Tibial artery (tissue), 4 donors: ENCODE measurements at regions not wholly inside any gene's neighbourhood (a gene's known extent, or its start where the extent isn't known, plus 50 kb on each side); places are given as distances from the start of the nearest gene placed in this dataset.

Source experiments
- DNase-seq, 2 donors: peaks; one replicate each; pipeline ENCODE4 v3.0.0-alpha.2; 2019
- H3K27ac ChIP-seq, 2 donors: fragments of 200-600 bp; sonication (generic) in 1 of 2; 1 replicate in 1 of 2; 2 replicates in 1 of 2; pipeline ENCODE4 v1.5.1; 2018 to 2019; ENCODE audit warnings: mild to moderate bottlenecking in 1 of 2
- H3K27me3 ChIP-seq, 2 donors: fragments of 200-600 bp; sonication (generic) in 1 of 2; one replicate each; pipeline versions ENCODE4 v1.5.1 to v1.6.0; 2016 to 2019
- H3K36me3 ChIP-seq, 3 donors: fragments of 200-600 bp; sonication (generic) in 2 of 3; one replicate each; pipeline ENCODE4 v1.5.1; 2016 to 2019; ENCODE audit warnings: mild to moderate bottlenecking in 2 of 3
- H3K4me1 ChIP-seq, 4 donors: fragments of 200-600 bp; sonication (generic) in 2 of 4; 1 replicate in 3 of 4; 2 replicates in 1 of 4; pipeline ENCODE4 v1.5.1; 2016 to 2019
- H3K4me3 ChIP-seq, 2 donors: fragments of 200-600 bp; sonication (generic) in 1 of 2; 1 replicate in 1 of 2; 2 replicates in 1 of 2; pipeline ENCODE4 v1.5.1; 2018 to 2019; ENCODE audit warnings: mild to moderate bottlenecking in 2 of 2
- H3K9me3 ChIP-seq, 3 donors: fragments of 200-600 bp; sonication (generic) in 1 of 3; one replicate each; pipeline ENCODE4 v1.5.1; 2016 to 2019
- intact Hi-C: fragments of 100-400 bp; cut with DNase I; formaldehyde crosslinking; loops from one replicate; pipeline ENCODE4 v1.15.0; 2023; ENCODE audit warnings: low total_unique reads
- TF ChIP-seq, protein P1 (sequence below), 2 experiments: fragments of 200-600 bp in 1 of 2; fragments of 450-650 bp in 1 of 2; IDR thresholded peaks; one replicate each; pipeline ENCODE4 v1.5.1; 2017 to 2019; ENCODE audit warnings: antibody characterized with exemption in 2 of 2, mild to moderate bottlenecking in 1 of 2, moderate library complexity in 1 of 2

DNA sequence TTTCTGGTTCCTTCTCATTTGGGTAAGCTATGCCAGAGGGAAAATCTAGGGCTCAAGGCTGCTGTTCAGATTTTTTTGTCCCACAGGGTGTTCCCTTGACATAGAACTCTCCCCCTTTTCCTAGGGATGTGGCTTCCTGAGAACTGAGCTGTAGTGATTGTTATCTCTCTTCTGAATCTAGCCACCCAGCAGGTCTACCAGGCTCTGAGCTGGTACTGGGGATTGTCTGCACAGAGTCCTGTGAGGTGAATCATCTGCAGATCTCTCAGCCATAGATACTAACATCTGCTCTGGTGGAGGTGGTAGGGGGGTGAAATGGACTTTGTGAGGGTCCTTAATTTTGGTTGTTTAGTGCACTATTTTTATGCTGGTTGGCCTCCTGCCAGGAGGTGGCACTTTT lies 167.3 kb upstream of the PGR start:
- Histone ChIP-seq H3K27me3 (no peaks in the 10 kb centered on the region), H3K27ac (no peak overlapping the region), H3K9me3 (peaks cover 0 to 8% (median 0%) of the 10 kb centered on the region in 3 donors), H3K4me3 (no peak overlapping the region), H3K4me1 (peaks cover 0 to 12% (median 3%) of the 10 kb centered on the region in 4 donors), H3K36me3 (no peaks in the 10 kb centered on the region)
- intact Hi-C loops = no loop called here
- DNase-seq = no peak
- TF ChIP-seq, protein P1, sequence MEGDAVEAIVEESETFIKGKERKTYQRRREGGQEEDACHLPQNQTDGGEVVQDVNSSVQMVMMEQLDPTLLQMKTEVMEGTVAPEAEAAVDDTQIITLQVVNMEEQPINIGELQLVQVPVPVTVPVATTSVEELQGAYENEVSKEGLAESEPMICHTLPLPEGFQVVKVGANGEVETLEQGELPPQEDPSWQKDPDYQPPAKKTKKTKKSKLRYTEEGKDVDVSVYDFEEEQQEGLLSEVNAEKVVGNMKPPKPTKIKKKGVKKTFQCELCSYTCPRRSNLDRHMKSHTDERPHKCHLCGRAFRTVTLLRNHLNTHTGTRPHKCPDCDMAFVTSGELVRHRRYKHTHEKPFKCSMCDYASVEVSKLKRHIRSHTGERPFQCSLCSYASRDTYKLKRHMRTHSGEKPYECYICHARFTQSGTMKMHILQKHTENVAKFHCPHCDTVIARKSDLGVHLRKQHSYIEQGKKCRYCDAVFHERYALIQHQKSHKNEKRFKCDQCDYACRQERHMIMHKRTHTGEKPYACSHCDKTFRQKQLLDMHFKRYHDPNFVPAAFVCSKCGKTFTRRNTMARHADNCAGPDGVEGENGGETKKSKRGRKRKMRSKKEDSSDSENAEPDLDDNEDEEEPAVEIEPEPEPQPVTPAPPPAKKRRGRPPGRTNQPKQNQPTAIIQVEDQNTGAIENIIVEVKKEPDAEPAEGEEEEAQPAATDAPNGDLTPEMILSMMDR (IDR thresholded peaks at IDR 0.05) = no peak

DNA sequence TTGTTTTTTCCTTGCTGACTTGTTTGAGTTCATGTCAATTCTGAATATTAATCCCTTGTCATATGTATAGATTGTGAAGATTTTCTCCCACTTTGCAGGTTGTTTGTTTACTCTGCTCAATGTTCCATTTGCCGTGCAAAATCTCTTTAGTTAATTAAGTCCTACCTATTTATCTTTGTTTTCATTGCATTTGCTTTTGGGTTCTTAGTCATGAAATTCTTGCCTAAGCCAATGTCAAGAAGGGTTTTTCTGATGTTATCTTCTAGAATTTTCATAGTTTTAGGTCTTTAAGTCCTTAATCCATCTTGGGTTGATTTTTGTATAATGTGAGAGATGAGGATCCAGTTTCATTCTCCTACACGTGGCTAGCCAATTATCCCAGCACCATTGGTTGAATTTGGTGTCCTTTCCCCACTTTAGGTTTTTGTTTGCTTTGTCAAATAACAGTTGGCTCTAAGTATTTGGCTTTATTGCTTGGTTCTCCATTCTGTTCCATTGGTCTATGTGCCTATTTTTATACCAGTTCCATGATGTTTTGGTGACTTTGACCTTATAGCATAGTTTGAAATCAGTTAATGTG lies 163.1 kb upstream of the PGR start:
- Histone ChIP-seq H3K4me1 (peaks cover 0 to 12% (median 3%) of the 10 kb centered on the region in 4 donors), H3K27ac (no peak overlapping the region), H3K9me3 (peaks cover 0 to 16% (median 11%) of the 10 kb centered on the region in 3 donors), H3K27me3 (no peaks in the 10 kb centered on the region), H3K4me3 (no peak overlapping the region), H3K36me3 (peaks cover 0 to 5% (median 0%) of the 10 kb centered on the region in 3 donors)
- no peak for DNase-seq
- intact Hi-C loops = no loop called here
- TF ChIP-seq, protein P1 (IDR thresholded peaks at IDR 0.05) = no peak

DNA sequence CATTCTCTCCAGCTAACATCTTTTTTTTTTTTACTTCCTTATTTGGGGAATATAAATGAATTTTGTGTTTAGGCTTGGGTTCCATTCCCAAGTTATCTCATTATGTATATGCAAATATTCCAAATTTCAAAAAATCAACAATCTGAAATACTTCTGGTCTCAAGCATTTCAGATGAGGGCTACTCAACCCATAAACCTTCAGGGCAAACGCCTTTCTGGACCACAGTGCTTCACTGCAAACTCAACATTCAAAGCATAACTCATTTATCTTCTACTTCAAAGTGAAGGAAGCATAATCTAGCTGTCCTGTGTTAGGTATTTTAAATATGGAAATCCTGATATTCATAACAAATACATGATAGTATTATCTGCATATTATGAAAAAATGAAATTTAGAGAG lies 161.7 kb upstream of the PGR start:
- no peaks in the 10 kb centered on the region for H3K27me3 ChIP-seq
- intact Hi-C loops = no loop called here
- H3K9me3 ChIP-seq = peaks cover 0 to 11% (median 10%) of the 10 kb centered on the region in 3 donors
- peaks cover 0 to 12% (median 3%) of the 10 kb centered on the region in 4 donors for H3K4me1 ChIP-seq
- DNase-seq = no peak
- TF ChIP-seq, protein P1 (IDR thresholded peaks at IDR 0.05) = no peak
- H3K36me3 ChIP-seq = peaks cover 0 to 5% (median 0%) of the 10 kb centered on the region in 3 donors
- no peak overlapping the region for H3K4me3 ChIP-seq
- H3K27ac ChIP-seq = no peak overlapping the region

DNA sequence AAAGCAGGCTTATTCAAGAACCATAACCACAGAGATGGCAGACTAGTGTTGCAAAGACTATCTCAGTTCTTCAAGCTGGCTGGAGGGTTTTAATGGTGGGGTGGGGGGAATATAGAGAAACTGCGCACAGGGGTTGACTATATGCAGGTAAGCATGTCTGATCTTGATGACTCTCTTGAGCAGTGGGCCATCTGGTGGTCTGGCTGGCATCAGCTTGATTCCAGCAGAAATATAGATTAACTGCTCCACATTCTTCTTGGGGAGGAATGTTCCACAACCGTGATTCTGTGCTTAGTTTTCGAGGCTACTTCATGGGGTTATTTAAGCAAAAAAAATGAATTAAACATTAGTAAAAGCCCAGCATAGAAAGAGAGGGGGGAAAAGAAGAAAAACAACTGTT lies 158.8 kb upstream of the PGR start:
- Histone ChIP-seq H3K36me3 (peaks cover 0 to 5% (median 0%) of the 10 kb centered on the region in 3 donors), H3K27ac (no peak overlapping the region), H3K4me3 (no peak overlapping the region), H3K27me3 (no peaks in the 10 kb centered on the region), H3K4me1 (peaks cover 0 to 8% (median 2%) of the 10 kb centered on the region in 4 donors), H3K9me3 (peaks cover 0 to 11% (median 10%) of the 10 kb centered on the region in 3 donors)
- TF ChIP-seq, protein P1 (IDR thresholded peaks at IDR 0.05) = no peak
- intact Hi-C loops = no loop called here
- no peak for DNase-seq

DNA sequence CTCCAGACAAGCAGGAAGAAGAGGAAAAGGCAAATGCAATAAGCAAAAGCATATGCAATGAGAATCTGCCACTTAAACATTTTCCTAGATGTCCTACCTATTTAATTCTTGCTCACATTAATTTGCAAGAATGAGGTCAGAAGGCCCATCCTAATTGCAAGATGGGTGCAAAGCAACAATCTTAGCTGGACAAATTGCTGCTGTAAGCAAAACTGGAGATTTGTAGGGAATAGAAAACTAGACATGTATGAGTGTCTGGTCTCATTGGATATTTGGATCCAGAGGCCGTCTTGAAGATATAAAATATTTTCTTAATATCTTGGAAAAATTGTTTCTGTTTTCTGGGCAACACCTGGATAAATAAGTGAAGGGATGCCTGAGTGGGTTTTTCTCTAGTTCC lies 150.1 kb upstream of the PGR start:
- Histone ChIP-seq H3K9me3 (no peaks in the 10 kb centered on the region), H3K36me3 (no peaks in the 10 kb centered on the region), H3K4me3 (no peak overlapping the region), H3K27ac (no peak overlapping the region), H3K4me1 (no peaks in the 10 kb centered on the region), H3K27me3 (no peaks in the 10 kb centered on the region)
- TF ChIP-seq, protein P1 (IDR thresholded peaks at IDR 0.05) = no peak
- no peak for DNase-seq
- intact Hi-C loops = no loop called here
